Panc1 (cell line): ENCODE measurements at regions not wholly inside any gene's neighbourhood (a gene's known extent, or its start where the extent isn't known, plus 50 kb on each side); places are given as distances from the start of the nearest gene placed in this dataset.

ENCODE experiments used
- ATAC-seq: fragments of 200-7000 bp; cut with Tn5 transposase; 2 replicates; pipeline ENCODE4 v1.9.1; 2020; ENCODE audit warnings: mild to moderate bottlenecking, moderate library complexity
- BruUV-seq: library from RNA; stranded (reverse); fragments of 400-500 nt; replicated peaks from 2 replicates; lab custom pipeline; 2021; lab: Mats Ljungman, UMichigan
- CTCF ChIA-PET: fragments of 300-600 bp; sonication (Branson Sonifier 250); formaldehyde crosslinking; loops from one replicate; lab custom pipeline; 2022; ENCODE audit warnings: antibody characterized with exemption; lab: Charles Lee
- POLR2A ChIA-PET: fragments of 300-600 bp; sonication (Branson Sonifier 250); formaldehyde crosslinking; loops from one replicate; lab custom pipeline; 2022; ENCODE audit warnings: antibody characterized with exemption; lab: Charles Lee
- DNase-seq: peaks from one replicate; pipeline ENCODE4 v3.0.0-alpha.2; 2010; ENCODE audit warnings: low read depth, low spot score
- H3K27ac ChIP-seq: 2 replicates; pipeline ENCODE4 v1.5.1; 2011; ENCODE audit warnings: mild to moderate bottlenecking, low read length, inconsistent platforms
- H3K27me3 ChIP-seq: fragments of 200-500 bp; sonication (Bioruptor generic); 2 replicates; pipeline ENCODE4 v1.6.0; 2014; ENCODE audit warnings: low read length, inconsistent platforms; ENCODE audit not compliant: control insufficient read depth, insufficient read depth
- H3K36me3 ChIP-seq: fragments of 200-500 bp; sonication (Bioruptor generic); 2 replicates; pipeline ENCODE4 v1.5.1; 2014; ENCODE audit warnings: inconsistent platforms, mild to moderate bottlenecking, low read length, moderate library complexity; ENCODE audit not compliant: control insufficient read depth, insufficient read depth
- H3K4me1 ChIP-seq: 2 replicates; pipeline ENCODE4 v1.5.1; 2011; ENCODE audit warnings: inconsistent platforms, mild to moderate bottlenecking, low read length, moderate library complexity; ENCODE audit not compliant: control insufficient read depth, insufficient read depth
- H3K4me3 ChIP-seq, 2 experiments: 2 replicates each; pipeline ENCODE4 v1.5.1; 2011 to 2012; ENCODE audit warnings: low read depth in 2 of 2, low read length in 2 of 2, mild to moderate bottlenecking in 2 of 2, inconsistent platforms in 1 of 2, moderate library complexity in 1 of 2
- H3K9me3 ChIP-seq: fragments of 200-500 bp; sonication (Bioruptor generic); 2 replicates; pipeline ENCODE4 v1.5.1; 2014; ENCODE audit warnings: low read depth, mild to moderate bottlenecking, inconsistent platforms, low read length, moderate library complexity; ENCODE audit not compliant: control insufficient read depth, insufficient read depth
- CTCF ChIP-seq: fragments of 450-650 bp; IDR thresholded peaks from 2 replicates; pipeline ENCODE4 v1.5.1; 2017; ENCODE audit warnings: mild to moderate bottlenecking
- POLR2AphosphoS5 ChIP-seq: IDR thresholded peaks from 2 replicates; pipeline ENCODE4 v1.6.1; 2012; ENCODE audit warnings: mild to moderate bottlenecking, low read depth, low read length, moderate library complexity
- REST ChIP-seq, 2 experiments: IDR thresholded peaks; 2 replicates each; pipeline ENCODE4 v1.6.1; 2011 to 2012; ENCODE audit warnings: low read depth in 2 of 2, control low read depth in 1 of 2, low read length in 1 of 2, mild to moderate bottlenecking in 1 of 2, moderate library complexity in 1 of 2; ENCODE audit not compliant: insufficient read depth in 1 of 2
- SIN3A ChIP-seq: IDR thresholded peaks from 2 replicates; pipeline ENCODE4 v1.6.1; 2012; ENCODE audit warnings: low read depth, mild to moderate bottlenecking, low read length, moderate library complexity, borderline replicate concordance; ENCODE audit not compliant: insufficient read depth
- TCF7L2 ChIP-seq: IDR thresholded peaks from 2 replicates; pipeline ENCODE4 v1.6.1; 2011; ENCODE audit warnings: mild to moderate bottlenecking, low read depth, low read length, inconsistent platforms
- in situ Hi-C: cut with HindIII; loops from 2 replicates; pipeline ENCODE4 v1.10.0; 2016; ENCODE audit warnings: low sequenced_read_pairs, low pct_unique_long_range_greater_than_20kb
- intact Hi-C: fragments of 100-400 bp; cut with micrococcal nuclease; formaldehyde crosslinking; loops from one replicate; pipeline ENCODE4 v1.10.0; 2022; ENCODE audit not compliant: unreplicated experiment

GRCh38 chr5:5969942-5970483, 408.3 kb downstream of the MED10 start:
- ChIA-PET CTCF (no interaction called here), POLR2A (no interaction called here)
- H3K27ac ChIP-seq: no peak overlapping the region
- no peaks in the 10 kb centered on the region for H3K36me3 ChIP-seq
- DNase-seq: no peak
- ATAC-seq: no peak
- in situ Hi-C loops: no loop called here
- H3K27me3 ChIP-seq: no peaks in the 10 kb centered on the region
- H3K4me3 ChIP-seq: no peak overlapping the region
- H3K9me3 ChIP-seq: no peaks in the 10 kb centered on the region
- intact Hi-C loops: no loop called here
- no TSS peak for BruUV-seq
- no peaks in the 10 kb centered on the region for H3K4me1 ChIP-seq
- no peak for TF ChIP-seq REST (IDR thresholded peaks at IDR 0.05; ENCODE audit: insufficient read depth in 1 of 2, low read depth in 2 of 2, low read length in 1 of 2)
- TF ChIP-seq TCF7L2: no peak
- no peak for TF ChIP-seq SIN3A
- TF ChIP-seq POLR2AphosphoS5: no peak
- TF ChIP-seq CTCF: no peak

GRCh38 chr5:5968981-5969380, 409.4 kb downstream of the MED10 start:
- ATAC-seq (no peak), DNase-seq (no peak)
- Histone ChIP-seq H3K36me3 (no peaks in the 10 kb centered on the region), H3K27me3 (no peaks in the 10 kb centered on the region), H3K4me1 (no peaks in the 10 kb centered on the region), H3K4me3 (no peak overlapping the region), H3K27ac (no peak overlapping the region), H3K9me3 (no peaks in the 10 kb centered on the region)
- CTCF ChIA-PET: no interaction called here
- POLR2A ChIA-PET: no interaction called here
- no TSS peak for BruUV-seq
- TF ChIP-seq CTCF (no peak), SIN3A (no peak)
- in situ Hi-C loops: no loop called here
- intact Hi-C loops: no loop called here
